Smooth muscle cell of the brain vasculature (primary cell): ENCODE measurements at regions not wholly inside any gene's neighbourhood (a gene's known extent, or its start where the extent isn't known, plus 50 kb on each side); places are given as distances from the start of the nearest gene placed in this dataset.
"Not testable (repeated sequence)": the region's sequence is repeated elsewhere in the genome, so short reads cannot be mapped to it uniquely, and the experiment has no call there.

ENCODE experiments used
- DNase-seq: peaks from one replicate; pipeline ENCODE4 v3.0.0-alpha.2; 2012; ENCODE audit warnings: low read depth, low spot score

DNA sequence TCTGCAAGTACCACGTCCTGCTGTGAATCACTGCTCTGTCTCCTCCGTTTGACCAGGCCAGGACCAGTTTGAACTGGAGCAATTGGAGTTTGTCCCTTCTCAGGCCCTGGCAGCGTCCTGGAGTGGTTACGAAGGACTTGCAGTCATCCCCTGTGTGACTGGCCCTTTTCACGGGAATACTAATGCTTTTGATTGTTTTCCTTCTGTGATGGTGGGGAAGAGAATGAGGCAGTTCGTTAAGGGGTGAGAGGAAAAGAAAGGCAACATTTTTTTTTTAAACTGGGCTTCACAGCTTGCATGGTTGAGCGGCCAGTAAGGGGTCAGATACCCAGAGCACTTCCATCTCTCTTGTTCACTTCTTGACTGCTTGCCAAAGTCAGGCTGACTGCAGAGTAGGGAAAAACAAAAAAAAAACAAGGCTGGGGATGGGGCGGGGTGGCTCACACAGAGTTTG is 153.5 kb upstream of the STK32A start:
- no peak for DNase-seq

DNA sequence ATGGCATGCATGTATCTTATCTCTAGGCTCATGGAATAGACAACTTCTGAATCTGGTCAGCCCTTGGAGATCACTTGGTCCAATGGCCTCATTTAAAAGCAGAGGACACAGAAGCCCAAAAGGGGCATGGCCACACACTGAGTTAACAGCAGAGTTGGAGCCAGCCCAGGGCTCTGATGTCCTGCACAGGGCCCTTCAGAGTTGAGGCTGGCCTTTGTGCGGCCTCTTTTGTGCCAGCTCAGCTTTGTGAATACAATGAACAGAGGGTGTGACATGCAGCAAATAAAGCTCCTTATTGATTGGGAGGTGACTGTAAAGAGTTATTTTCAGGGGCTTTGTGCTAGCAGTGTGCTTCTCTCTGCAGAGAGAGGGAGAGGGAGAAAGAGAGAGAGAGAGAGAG is 150.1 kb upstream of the STK32A start:
- DNase-seq: no peak

DNA sequence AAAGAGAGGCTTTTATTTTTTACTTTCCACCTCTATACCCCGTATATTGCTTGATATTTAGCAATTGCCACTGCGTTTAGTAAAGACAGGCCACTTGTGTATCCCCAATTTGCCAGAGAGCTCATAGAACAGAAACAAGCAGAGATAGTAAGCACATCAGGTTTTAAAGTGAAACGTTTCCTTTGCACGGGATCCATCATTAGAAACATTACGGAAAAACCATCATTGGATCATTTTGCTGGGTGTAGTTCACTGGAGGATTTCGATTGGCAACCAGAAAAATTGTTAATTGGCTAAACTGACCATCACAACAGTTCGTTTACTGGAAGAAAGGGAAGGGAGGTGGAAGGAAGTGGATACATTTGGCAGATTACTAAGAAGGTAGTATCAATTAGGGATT is 149.4 kb upstream of the STK32A start:
- DNase-seq: no peak

DNA sequence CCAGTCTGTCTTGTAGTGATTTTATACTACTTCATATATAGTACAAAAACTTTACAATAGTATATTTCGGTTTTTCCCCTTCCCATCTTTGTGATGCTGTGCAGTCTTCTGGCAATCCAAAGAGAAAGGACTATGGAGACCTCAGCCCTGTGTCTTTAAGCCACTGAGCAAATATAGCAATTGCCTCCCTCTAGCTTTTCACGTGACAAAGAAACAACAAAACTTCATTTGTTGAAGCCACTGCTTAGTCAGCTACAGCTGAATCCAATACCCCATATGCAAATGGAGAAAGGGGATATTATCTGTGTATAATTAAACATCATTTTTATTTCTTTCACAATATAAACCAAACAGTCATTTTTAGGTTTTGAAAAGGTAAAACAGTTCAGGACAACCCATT is 142.8 kb upstream of the STK32A start:
- no peak for DNase-seq

- DNase-seq: no peak
These were observed 141.7 kb upstream of the STK32A start for GRCh38 chr5:147093138-147093537.

- DNase-seq: no peak
These were observed 139.1 kb upstream of the STK32A start for GRCh38 chr5:147095740-147096139.

DNA sequence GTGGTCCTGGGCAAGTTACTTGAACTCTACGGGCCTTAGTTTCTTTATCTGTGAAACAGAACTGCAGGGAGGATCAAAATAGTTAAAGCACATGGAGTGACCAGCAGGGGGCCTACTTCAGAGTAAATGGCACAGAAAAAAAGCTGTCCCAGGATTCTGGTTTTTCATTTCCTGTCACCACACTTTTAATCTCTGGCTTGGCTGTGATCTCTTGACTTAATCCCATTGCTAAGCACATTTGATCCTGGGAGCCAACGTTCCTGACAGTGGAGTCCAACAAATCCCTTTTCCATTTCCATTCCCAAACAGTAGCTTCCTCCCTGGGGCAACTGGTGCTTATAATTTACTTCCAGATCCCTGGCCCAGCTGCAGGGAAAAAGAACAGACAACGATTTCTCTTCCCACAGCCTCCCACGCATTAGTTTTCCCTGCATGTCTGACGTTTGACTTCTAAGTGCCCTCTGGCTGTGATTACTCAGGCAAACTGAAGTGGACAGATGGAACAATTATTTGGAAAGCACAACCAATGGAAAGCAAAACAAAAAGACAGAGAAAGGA is 136.5 kb upstream of the STK32A start:
- DNase-seq: peak; percentile 3

- no peak for DNase-seq
These were observed 133.0 kb upstream of the STK32A start for GRCh38 chr5:147101659-147102369.

GRCh38 chr5:147112899-147113298 is 121.9 kb upstream of the STK32A start:
- no peak for DNase-seq

GRCh38 chr5:147113967-147114366 is 120.9 kb upstream of the STK32A start:
- DNase-seq: no peak

- DNase-seq: not testable (repeated sequence)
These were observed 95.1 kb upstream of the STK32A start for GRCh38 chr5:147139759-147140158.

DNA sequence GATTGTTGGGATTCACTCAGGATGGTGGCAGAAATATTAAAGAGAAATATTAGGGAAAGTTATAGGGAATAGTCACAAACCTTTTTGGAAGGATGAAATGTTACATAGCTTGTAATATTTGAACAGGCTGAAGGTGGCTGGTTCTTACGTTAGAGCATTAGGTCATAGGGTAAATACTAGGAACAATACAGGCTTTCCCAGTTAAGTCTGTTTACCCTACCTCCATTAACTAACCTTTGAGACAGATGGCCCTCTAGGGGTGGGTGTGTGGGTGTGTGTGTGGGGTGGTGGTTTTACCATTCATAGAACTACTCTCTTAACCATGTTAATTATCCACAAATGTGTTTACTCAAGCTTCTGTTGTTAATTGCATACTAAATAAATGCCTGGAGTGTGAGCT is 94.3 kb upstream of the STK32A start:
- no peak for DNase-seq

DNA sequence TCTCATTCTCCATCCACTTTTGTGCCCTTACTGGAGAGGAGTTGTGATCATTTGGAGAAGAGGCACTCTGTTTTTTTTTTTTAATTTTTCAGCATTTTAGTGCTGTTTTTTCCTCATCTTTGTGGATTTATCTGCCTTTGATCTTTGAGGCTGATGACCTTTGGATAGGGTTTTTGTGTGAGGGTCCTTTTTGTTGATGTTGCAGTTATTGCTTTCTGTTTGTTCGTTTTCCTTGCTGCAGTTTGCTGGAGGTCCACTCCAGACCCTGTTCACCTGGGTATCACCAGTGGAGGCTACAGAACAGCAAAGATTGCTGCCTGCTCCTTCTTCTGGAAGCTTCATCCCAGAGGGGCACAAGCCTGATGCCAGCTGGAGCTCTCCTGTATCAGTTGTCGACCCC is 93.2 kb upstream of the STK32A start:
- DNase-seq: not testable (repeated sequence)

DNA sequence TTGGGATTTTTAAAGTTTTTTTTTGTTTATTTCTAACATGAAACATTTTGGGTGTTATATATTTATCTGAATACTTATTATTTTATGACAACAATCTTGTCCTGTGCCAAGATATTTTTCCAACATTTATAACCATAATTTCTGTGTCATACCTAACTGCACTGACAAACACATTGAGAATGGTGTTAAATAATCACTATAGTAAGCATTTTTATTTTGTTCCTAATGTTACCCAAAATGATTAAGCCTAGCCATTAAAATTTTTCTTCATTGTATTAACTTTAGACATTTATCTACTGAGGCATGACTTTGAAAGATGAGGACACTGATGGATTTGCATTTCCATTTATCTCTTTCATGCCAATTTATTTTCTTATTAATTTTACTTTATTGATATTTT is 91.6 kb upstream of the STK32A start:
- no peak for DNase-seq

DNA sequence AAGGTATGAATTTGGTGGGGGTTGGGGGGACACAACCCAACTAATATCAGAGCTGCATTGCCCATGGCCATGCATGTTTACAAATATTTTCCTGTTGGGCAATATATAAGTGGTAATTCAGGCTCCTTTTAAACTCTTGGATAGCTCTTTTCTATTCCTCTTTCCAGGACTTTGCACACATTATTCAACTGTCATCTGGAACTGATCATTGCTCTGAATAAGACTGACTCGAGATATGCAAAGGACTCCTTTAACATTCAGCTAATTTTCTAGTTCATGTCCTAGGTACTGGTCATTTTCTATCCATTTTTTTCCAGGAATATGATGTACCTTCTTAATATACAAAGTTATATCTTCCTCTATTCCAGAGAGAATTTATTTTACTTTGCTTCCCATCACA is 89.5 kb upstream of the STK32A start:
- DNase-seq: no peak

- DNase-seq: no peak
These were observed 86.1 kb upstream of the STK32A start for GRCh38 chr5:147148715-147149114.

DNA sequence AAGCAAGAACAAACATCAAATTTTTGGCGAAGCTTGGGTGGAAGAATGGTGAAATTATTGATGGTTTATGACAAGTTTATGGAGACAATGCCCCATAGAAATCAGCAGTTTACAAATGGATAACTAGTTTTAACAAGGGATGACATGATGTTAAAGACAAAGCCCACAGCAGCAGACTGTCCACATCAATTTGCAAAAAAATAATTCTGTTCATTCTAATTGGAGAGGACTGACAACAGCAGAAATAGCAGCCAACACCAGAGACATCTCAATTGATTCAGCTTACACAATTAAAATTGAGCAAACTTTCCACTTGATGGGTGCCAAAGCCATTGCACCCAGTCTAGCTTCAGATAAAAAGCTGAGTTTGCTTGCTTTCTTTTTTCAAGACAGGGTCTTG is 82.7 kb upstream of the STK32A start:
- no peak for DNase-seq

DNA sequence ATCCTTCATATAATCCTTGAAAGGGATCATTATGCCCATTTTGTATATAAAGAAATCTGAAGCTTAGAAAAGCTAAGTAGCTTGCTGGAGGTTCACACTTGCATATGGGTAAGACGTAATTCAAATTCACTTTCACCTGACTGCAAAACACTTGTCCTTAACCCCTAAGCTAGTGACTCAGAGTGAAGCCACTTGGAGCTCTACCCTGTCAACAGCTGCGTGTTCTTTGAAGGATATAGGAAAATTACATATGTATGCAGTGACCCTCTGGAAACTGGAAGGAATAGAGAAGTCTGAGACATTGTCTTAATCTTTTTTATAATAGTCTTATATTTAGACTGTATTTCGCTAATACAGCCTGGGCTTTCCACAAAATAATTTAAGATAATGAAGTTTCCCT is 80.0 kb upstream of the STK32A start:
- no peak for DNase-seq

DNA sequence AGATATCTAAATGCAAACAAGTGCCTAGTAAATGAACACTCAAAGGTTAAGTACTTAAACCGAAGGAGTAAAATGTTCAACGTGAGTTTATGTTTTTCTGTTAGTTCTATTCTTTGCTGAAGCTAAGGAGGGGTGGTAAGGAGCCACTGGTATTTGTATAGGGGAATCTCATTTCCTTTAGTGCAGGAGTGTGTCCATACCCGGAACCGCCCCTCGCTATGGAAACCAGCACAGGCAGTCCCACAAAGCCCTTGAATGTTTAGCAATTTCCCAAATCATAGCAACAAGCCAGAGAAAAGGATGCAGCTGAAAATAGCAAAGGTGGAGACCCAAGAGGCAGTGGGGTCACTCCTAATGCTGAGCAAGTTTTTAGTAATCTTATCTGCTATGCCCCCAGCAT is 78.8 kb upstream of the STK32A start:
- DNase-seq: no peak

DNA sequence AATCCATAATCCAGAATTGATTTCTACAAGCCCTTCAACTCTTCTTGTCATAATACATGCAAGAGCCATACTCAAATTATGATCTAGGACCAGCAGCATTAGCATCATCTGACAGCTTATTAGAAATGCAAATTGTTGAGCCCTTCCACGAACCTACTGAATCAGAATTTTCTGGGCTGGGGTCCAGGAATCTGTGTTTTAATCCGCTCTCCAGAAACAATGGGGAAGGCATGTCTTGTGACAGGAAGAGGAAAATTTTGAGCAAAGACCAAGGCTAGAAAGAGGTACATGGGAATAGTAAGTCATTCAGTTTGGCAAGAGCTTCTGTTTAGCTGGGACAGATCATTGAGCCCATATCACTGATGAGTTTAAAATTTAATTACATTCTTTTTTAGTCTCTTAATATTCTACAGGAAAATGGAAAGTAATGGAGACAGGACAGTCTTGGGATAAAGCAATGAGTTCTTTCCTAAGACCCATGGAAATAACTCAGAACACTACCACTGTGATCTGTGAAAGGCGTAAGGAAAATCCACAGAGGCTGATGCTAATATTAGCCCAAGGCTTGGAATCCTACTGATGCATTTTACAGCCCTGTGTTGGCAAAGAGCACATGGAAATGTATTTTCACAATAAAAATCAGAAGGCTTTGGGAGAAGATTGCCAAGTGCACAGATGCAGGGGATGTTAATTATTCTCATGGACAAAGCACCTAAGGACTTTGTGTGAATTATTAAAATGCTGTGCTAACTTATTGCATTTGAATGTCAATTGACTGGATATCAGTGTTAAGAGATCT is 73.7 kb upstream of the STK32A start:
- DNase-seq: no peak

- DNase-seq: no peak
These were observed 72.1 kb upstream of the STK32A start for GRCh38 chr5:147162740-147163139.

GRCh38 chr5:147167529-147167928 is 67.3 kb upstream of the STK32A start:
- no peak for DNase-seq
